AG20443 (cell line): ENCODE measurements at regions not wholly inside any gene's neighbourhood (a gene's known extent, or its start where the extent isn't known, plus 50 kb on each side); places are given as distances from the start of the nearest gene placed in this dataset.
"Not testable (repeated sequence)": the region's sequence is repeated elsewhere in the genome, so short reads cannot be mapped to it uniquely, and the experiment has no call there.

ENCODE experiments used
- DNase-seq: peaks from one replicate; pipeline ENCODE4 v3.0.0; 2012; ENCODE audit warnings: low spot score, mixed read lengths

DNA sequence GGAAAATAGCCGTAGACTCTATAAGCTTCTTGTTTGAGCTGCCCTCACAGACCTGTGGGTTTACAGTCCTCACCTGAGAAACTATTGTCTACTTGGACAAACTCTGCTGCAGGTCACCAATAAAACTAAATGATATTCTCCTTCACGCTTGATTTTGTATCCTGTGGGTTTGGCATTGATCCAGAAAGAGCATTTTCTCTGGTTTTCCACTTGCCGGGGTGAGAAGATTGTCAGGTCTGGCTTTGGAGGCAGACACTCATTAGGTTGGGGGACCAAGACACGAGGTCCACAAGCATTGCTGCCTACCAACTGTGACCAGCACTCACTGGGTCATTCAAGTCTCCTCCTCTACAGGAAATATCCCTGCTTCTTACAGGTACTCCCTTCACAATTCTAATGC is 68.5 kb downstream of the CDC14C start:
- DNase-seq, result no peak

DNA sequence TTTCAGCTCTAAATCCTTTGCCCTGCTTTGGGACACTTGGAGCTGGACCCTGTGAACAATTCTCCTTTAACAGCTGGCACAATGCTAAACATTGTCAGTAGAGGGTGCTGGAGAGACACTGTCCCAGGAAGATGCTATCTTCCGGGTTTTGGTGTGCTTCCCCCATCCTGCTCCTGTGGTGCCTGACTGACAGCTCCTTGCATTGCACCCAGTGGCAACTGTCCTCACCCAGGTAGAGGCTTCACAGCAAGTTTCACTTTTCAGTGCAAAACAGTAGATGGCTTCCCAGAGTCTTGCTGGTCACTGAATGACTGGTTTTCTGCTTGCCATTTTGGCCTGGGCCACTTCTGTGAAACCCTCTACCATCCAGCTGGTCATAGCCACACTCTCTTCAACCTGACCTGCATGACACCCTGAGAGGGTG is 77.3 kb downstream of the CDC14C start:
- DNase-seq, result peak; percentile 12

DNA sequence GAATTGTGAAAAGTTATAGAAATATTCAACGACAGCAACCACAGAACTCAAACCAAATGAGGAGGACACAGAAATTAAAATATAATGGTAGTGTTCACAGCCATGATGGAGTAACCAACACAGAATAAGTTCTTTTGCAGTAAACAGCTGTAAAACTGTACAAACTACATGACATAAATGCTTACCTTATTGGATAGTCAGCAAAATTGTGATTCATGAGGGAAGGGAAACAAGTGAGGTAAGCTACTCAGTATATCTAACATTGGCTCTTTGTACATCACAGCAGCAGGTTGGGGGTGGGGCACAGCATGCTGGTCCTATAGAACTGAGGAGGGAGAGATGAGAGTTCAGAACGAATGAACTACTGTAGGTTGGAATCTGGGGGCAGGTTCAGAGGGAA is 86.4 kb downstream of the CDC14C start:
- no peak for DNase-seq

DNA sequence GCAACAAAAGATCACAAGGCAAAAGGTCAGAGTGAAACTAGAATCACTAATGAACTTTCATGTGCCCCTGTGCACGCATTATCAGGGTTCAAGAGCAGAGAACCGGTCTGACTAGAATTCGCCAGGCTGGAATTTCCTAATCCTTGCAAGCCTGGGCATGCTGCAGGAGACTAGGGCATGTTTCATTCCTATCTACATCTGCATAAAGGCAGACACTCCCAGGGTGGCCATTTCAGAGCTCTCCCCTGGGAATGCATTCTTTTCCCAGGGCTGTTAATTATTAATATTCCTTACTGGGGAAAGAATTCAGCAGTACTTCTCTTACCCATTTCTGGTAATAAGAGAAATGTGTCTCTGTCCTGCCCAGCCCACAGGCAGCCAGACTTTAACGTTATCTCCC is 90.5 kb downstream of the CDC14C start:
- no peak for DNase-seq

DNA sequence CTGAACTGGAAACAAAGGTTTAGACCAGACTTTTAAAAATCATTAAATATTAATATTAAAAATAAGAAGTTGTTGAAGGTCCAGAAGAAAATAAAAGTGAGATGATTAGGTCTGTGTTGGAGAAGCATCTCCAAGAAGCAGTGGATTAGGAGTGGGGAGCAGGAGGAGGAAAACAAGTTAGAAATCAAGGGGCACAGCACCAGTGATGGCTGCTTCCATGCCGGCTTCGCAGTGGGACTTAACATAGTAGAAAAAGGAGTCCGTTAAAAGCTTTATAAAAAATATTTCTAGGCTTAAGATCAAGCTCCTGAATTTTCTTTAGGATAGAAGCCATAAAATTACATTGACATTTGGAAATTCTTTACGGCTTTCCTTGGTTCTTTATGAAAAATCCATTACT is 95.8 kb downstream of the CDC14C start:
- DNase-seq, result no peak

DNA sequence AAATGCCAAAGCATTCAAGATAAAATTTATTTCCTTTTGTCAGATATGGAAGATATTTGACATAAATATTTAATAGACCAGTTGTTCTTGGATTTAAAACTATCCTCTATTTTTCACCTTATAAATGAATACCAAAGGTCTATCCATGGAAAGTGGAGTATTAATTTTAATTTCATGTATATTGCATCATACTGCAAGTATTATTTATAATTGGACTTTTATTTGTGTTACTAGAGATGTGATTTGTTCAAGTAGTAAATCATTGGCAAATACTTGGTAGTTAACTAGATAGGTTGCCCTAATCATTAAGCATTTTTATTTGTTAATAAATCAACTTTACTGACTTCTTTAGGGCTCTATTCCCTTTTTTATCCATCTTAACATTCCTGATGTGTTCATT is 98.1 kb downstream of the CDC14C start:
- DNase-seq, result no peak

DNA sequence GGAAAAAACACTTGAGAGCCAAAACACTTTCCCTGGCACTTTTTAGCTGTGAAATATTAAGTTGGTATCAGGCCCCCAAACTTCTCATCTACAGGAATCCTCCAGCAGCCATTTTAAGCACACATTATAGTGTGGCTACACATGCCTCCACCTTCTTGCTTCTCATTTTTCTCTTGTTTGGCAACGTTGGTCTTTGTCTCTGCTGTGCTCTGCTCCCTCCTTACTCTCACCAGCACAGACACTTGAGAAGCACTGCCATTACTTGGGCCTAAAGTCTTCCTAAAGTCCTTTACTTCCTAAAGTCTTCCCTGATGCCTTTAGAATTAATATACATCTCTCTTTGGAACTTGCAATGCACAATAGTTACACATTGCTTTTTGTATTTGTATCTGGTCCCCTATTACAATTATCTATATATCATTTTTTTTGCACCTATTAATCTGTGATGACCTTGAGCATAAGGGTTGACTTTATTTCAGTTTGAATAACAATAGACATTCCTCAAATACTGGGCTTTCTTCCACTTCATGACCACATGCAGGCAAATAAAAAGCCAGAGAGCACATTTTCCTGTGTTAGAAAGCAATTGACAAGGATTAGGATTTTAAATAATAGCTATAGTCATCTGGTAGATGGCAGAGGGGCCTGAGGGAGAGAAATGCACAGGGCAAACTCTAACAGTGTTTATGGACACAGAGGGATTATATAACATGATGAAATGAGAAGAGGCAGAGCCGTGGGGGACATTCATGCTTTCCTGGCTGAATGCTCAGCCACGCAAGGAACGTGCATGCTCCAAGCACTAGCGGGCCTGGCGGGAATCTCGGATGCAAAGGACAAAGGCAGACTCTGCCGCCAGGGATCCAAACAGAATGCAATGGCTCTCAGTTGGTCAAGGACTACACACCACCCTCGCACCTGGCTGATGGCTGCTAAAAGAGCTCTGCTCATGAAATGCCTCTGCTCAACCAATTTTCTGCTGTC is 99.3 kb downstream of the CDC14C start:
- DNase-seq, result no peak

DNA sequence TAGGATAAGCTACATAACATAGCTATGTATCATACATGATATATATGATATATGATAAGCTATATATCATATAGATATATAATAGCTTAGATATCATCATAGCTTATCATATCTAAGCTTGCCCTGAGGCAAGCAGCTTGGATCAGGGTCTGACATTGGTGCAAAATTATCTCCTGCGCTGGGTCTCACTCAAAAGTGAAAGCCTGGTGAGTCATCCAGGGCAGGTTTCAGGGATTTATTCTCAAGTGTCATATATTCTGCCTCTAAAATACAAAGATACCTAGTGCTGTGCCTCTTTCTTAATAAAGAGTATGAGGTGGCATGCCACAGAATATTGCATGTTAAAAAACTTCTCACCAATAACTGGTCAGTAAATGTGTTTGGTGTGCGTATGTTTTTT is 105.9 kb downstream of the CDC14C start:
- DNase-seq, result no peak

DNA sequence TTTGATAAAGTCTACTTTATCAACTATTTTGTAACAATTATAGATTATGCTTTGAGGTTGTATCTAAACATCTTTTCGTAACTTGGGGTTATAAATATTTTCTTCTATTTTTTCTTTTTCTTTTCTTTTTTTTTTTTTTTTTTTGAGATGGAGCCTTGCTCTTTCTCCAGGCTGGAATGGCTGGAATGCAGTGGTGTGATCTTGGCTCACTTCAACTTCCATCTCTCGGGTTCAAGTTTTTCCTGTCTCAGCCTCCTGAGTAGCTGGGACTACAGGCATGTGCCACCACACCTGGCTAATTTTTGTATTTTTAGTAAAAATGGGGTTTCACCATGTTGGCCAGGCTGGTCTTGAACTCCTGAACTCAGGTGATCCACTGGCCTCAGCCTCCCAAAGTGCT is 108.8 kb downstream of the CDC14C start:
- DNase-seq, result not testable (repeated sequence)

DNA sequence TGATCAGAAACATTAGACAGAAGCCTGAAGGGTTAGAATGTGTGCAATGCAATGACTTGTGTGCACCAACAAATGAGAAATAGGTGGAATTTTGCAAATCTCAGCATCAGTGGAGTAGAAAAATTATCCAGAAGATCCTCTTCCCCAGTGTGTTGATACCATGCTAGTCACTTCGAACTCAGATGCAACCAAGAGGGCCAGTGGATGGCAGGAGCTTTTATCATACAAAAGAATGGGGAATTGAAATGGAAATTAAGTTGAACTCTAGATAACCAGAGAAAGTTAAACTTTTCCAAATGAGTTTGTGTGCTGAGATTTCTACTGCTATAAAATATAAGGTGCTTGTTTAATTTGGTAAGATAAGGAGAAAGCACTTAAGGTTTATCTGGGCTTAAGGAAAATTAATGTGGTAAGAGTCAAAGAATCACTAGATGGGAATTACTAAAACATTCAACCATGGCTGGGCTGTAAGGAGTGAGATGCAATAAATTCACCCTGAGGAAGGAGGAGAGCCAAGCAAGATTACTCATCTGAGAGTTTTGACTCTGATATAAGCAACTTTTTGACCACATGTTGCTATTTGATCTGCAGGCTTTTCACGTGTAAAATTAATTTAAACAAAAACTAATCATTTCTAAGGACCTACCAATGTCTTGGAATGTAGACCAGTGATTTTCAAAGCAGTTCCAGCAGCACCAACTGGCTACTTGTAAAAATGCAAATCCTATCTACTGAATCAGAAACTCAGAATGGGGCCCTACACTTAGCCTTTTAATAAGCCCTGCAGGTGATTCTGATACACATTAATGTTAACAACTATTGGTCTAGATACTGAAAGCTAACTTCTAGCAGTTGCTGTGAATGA is 113.2 kb downstream of the CDC14C start:
- DNase-seq, result no peak

DNA sequence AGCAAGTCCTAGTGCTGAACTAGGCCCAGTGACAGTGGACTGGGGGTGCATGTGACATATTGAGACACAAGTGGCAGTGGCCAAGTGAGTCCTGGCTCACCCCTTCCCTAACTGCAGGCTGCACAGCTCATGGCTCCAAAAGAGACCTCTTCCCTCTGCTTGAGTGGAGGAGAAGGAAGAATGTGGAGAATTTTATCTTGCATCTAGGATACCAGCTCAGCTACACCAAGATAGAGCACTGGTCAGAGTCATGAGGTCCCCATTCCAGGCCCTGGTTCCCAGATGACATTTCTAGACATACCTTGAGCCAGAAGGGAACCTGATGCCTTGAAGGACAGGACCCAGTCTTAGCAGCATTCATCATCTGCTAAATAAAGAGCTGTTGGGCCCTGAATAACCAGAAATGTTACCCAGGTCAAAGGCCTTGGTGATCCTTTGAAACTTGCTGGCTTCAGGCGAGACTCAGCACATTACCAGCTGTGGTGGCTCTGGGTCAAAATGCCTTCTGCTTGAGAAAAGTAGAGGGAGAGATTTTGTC is 114.5 kb downstream of the CDC14C start:
- DNase-seq, result no peak

DNA sequence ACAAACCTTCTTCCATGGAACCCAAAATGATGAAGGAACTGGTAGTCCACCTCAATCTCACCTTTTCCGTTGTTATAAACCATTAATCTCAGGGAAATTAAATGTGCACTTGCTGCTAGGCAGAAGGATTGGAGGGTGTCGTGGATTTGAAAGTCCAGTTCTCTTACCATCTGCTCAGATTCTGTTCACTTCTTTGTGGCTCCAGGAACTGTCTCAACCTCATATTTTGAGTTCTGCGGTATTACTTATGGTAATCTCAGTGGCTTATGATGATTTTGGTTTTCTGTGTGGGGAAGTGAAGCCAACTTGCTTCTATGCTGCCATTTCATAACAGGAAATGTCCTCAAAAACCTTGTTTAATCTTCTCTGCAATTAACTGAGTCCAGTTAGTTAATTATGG is 136.4 kb downstream of the CDC14C start:
- no peak for DNase-seq

DNA sequence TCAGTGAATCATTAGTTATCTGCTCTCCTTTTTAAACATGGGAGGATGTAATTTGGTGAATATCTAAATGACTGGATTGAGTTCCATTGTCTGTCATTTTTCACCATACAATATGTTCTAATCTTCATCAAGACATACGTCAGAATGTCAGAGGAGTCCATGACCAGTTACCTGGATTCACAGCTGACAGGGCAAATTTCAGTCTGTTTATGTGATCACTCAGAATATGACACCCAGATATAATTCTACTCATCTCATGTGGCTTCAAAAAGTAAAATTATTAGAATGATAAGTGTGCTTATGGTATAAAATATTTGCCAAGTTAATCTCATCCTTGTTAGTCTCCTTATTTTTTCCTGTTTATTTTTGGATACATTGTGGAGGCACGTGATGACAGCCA is 150.2 kb downstream of the CDC14C start:
- no peak for DNase-seq

DNA sequence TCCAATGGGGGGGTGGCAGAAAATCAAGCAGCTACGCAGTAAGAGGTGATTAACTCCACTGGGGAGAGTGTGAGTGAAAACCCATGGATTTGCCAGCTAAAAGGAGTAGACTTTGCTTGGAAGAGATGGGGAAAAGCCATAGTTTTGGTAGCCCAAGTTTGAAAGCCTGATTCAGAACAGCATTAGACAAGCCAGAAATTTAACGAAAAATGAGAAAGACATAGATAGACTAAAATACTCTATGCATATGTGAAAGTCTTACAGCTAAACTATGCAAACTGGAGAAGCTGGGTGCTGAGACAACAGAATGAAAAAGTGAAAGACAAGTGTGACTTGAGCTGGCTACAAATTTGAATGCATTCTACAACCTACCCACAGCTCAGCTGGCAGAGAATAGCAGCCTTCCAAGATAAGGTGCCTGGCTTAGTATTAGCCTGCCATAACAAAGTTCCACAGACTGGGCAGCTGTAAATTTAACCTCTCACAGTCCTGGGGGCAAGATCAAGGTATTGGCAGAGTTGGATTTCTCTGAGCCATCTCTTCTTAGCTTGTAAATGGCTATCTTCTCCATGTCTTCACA is 156.6 kb downstream of the CDC14C start:
- DNase-seq, result no peak

DNA sequence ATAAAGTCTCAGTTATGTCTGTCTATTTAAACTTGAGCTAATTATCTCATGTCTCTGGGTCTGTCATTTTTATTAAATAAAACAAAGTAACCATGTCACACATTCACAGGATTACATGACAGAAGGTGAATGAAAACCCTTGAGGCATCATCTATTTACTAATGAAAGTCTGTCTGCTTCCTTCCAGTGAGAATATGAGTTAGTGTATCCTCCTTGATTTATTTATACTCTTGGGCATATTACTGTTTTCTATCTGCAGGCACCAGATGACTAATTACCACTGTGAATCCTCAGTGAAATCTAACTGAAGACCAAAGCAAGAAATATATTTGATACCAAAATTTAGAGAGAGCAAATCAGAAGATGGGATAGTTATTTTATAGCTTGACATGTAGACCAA is 163.7 kb downstream of the CDC14C start:
- DNase-seq, result no peak

DNA sequence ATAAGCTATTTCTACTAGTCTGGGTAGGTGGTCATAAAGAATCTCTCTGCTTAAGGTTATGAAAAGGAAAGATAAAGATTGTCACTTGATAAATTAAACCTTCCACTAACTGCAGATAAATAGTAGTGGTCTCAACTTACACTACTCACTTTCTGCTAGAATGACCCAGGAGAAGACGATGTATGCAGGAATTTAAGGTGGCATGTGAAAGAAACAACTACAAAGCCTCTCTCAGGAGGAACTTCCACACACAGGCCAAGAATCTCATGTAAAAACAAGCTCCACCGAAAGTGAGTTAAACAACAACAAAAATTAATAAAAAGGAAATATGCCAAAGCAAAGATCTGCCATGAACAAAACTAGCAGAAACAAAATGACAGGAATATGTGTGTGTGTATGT is 165.4 kb downstream of the CDC14C start:
- no peak for DNase-seq

DNA sequence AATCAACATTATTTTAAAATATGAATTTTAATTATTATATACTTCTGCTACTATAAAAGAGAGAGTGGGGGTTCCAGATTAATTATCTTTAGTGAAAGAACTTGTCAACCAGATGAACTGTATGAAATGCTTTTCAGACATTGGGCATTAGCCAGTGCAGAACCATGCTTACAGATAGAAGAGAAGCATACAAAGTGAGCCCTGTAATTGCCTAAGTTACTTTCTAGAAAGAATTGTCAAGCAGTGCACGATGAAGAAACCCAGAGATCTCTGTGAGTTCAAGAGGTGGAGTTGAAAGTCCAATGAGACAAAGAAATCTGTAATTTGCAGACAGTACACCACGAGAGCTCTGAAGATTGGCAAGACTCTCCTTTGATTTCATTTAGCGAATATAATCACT is 166.7 kb downstream of the CDC14C start:
- DNase-seq, result no peak

DNA sequence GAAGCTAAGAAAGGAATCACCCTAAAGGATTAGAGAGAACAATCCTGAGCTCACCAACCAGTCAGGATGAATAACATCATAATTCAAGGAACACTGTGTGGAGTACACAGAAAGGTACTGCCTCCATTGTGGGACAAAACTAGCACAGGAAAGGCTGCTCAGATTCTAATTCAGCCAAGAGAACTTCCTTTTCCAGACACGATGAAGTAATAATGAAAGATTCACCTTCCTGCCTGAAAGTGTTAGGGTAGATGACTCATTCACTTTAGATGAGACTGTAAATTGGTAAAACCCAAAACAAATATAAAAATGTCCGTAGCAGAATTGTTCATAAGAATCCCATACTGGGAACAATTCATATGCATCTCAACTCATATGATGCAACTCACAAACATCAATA is 167.2 kb downstream of the CDC14C start:
- DNase-seq, result no peak

DNA sequence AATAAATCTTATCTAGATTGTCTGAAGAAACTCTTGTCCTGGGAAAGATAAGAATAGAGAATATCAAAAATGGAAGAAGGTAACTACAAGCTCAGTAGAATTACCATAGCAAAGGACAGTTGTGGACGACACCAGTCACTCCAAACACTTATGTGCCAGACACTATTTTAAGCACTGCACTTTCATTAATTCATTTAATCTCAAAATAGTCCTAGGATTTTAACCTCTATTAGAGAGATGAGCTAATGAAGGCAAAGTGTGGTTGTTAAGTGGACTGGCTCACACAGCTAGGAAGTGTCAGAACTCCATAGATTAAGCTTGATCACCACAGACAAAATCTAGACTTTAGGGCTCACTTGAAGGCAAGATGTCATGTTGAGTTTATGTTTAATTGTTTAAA is 168.9 kb downstream of the CDC14C start:
- no peak for DNase-seq

DNA sequence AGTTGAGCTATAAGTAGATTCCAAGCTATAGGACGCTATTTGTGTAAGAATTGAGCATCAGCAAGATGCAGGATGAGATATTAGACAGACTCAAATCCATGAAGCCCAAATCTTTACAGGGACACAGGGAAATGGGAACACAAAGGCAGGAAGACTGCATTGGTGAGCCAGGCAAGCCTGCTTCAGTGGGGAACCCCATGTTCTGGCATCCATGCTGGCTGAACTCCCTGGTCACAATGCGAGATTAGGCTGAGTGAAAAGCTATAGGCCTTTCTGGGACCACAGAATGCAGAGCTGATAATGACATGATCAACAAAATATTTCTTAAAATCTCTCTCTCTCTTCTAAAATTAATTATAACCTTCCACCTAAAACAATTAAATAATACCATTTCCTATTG is 170.5 kb downstream of the CDC14C start:
- DNase-seq, result no peak

DNA sequence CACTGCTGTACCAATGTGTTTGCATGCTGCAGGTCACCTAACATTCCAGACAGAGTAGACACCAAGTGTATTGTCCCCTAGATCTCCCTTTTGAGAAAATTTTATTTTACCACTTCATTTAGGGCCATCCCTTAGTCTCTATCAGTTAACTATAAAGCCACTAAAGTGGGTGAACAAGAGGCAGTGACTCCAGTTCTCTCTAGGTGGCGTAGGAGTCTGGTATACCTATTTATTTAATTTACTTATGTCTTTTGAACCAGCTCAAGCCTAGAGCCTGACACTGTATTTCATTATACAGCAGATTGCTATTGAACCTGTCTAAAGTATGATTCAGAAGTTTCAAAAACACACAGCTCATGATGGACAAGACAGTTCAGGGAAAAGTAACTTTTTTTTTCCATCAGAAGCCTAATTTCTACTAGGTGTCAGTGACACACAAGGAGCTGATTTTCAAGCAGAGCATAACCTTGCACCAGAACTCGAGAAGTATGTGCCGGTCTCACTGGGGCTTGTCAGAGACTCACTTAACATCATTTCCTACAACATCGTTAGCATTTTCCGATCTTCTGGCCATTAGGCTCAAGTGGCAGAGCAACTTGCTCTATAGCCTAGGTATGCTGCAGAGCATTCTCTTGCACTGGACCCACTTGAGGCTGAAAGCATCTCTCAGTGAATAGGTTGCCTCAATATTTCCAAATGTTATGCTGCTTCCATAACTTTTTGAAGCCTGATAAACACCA is 175.4 kb downstream of the CDC14C start:
- DNase-seq, result no peak
